K562 (cell line): ENCODE measurements at regions not wholly inside any gene's neighbourhood (a gene's known extent, or its start where the extent isn't known, plus 50 kb on each side); places are given as distances from the start of the nearest gene placed in this dataset.

Experiments used
- ATAC-seq: fragments of 200-7000 bp; cut with Tn5 transposase; 3 replicates; pipeline ENCODE4 v1.9.1; 2020; ENCODE audit warnings: moderate library complexity
- BruUV-seq: library from RNA; stranded (reverse); fragments of 400-500 nt; replicated peaks from 2 replicates; lab custom pipeline; 2021; lab: Mats Ljungman, UMichigan
- CTCF ChIA-PET: fragments of 300-600 bp; formaldehyde crosslinking; extraction: SDS; loops from one replicate; lab custom pipeline; 2021; ENCODE audit warnings: low intra/inter-chr PET ratio; lab: Yijun Ruan, JAX
- POLR2A ChIA-PET: fragments of 300-600, 350-650 bp; sonication (Branson Sonifier 250); formaldehyde crosslinking; extraction: SDS; loops from one replicate; lab custom pipeline; 2021; ENCODE audit warnings: antibody characterized with exemption, inconsistent platforms; lab: Yijun Ruan, JAX
- DNase-seq, 4 experiments: peaks; one replicate each; pipeline versions ENCODE4 v3.0.0 to v3.0.0-alpha.2; 2011 to 2018; ENCODE audit warnings: low spot score in 3 of 4, mixed read lengths in 3 of 4; ENCODE audit errors: extremely low read depth in 1 of 4
- FAIRE-seq: peaks from 2 replicates; lab custom pipeline; 2011; peaks lifted over from hg19 to GRCh38; lab: Jason Lieb, UNC
- H2AFZ ChIP-seq: 2 replicates; pipeline ENCODE4 v1.6.0; 2011; ENCODE audit warnings: low read depth, low read length, control low read depth, inconsistent platforms
- H3K27ac ChIP-seq: fragments of 200-600 bp; 3 replicates; pipeline ENCODE4 v1.8.0; 2011; ENCODE audit warnings: low read depth, mild to moderate bottlenecking, control low read depth, inconsistent platforms, low read length, moderate library complexity, mixed read lengths; ENCODE audit errors: extremely low read depth
- H3K27me3 ChIP-seq, 2 experiments: fragments of 300-600 bp in 1 of 2; 2 replicates in 1 of 2; 3 replicates in 1 of 2; pipeline versions ENCODE4 v1.6.0 to v1.8.0; 2011; ENCODE audit warnings: inconsistent platforms in 2 of 2, low read length in 2 of 2, mild to moderate bottlenecking in 1 of 2, mixed read lengths in 1 of 2, moderate library complexity in 1 of 2; ENCODE audit not compliant: control insufficient read depth in 2 of 2, insufficient read depth in 2 of 2
- H3K36me3 ChIP-seq: fragments of 300-600 bp; 3 replicates; pipeline ENCODE4 v1.8.0; 2011; ENCODE audit warnings: mild to moderate bottlenecking, low read length, inconsistent platforms; ENCODE audit not compliant: control insufficient read depth, insufficient read depth
- H3K4me1 ChIP-seq, 2 experiments: fragments of 200-600 bp in 1 of 2; replicated peaks in 1 of 2; 2 replicates in 1 of 2; 3 replicates in 1 of 2; pipeline versions ENCODE4 v1.5.1 to v1.8.0; 2011; ENCODE audit warnings: inconsistent platforms in 2 of 2, low read length in 2 of 2, mild to moderate bottlenecking in 1 of 2, mixed read lengths in 1 of 2, moderate library complexity in 1 of 2; ENCODE audit not compliant: control insufficient read depth in 2 of 2, insufficient read depth in 2 of 2
- H3K4me2 ChIP-seq: 2 replicates; pipeline ENCODE4 v1.6.1; 2011; ENCODE audit warnings: low read length, control low read depth, inconsistent platforms, mixed read lengths; ENCODE audit not compliant: insufficient read depth
- H3K4me3 ChIP-seq: fragments of 200-600 bp; sonication (generic), shearing (Covaris generic); 2 replicates; pipeline ENCODE4 v1.5.1; 2016; ENCODE audit warnings: control low read depth, inconsistent platforms
- H3K79me2 ChIP-seq: fragments of 200-600 bp; 3 replicates; pipeline ENCODE4 v1.8.0; 2011; ENCODE audit warnings: low read length, inconsistent platforms; ENCODE audit not compliant: control insufficient read depth, insufficient read depth
- H3K9ac ChIP-seq, 2 experiments: 2 replicates each; pipeline versions ENCODE4 v1.6.0 to v1.6.1; 2011; ENCODE audit warnings: low read depth in 2 of 2, low read length in 2 of 2, control low read depth in 1 of 2, inconsistent platforms in 1 of 2, mild to moderate bottlenecking in 1 of 2, mixed read lengths in 1 of 2; ENCODE audit not compliant: insufficient read depth in 1 of 2
- H3K9me1 ChIP-seq: one replicate; pipeline ENCODE4 v1.6.0; 2011; ENCODE audit warnings: inconsistent platforms, mild to moderate bottlenecking, low read length, moderate library complexity; ENCODE audit not compliant: control insufficient read depth, insufficient read depth
- H3K9me3 ChIP-seq: replicated peaks from 2 replicates; pipeline ENCODE4 v1.5.1; 2011; ENCODE audit warnings: low read depth, low read length, inconsistent platforms; ENCODE audit not compliant: control insufficient read depth, insufficient read depth
- H4K20me1 ChIP-seq: replicated peaks from 2 replicates; pipeline ENCODE4 v1.6.1; 2011; ENCODE audit warnings: low read length, inconsistent platforms, mixed read lengths; ENCODE audit not compliant: control insufficient read depth, insufficient read depth
- FOXJ3 ChIP-seq: sonication (generic); formaldehyde crosslinking; IDR thresholded peaks from 2 replicates; pipeline ENCODE4 v1.4.0; 2020; ENCODE audit warnings: mild to moderate bottlenecking, missing genetic modification reagents
- HEY1 ChIP-seq: fragments of 250-450 bp; sonication (Bioruptor Pico); IDR thresholded peaks from 2 replicates; pipeline ENCODE4 v1.5.0; 2020; ENCODE audit warnings: mild to moderate bottlenecking, moderate library complexity, borderline replicate concordance
- ILK ChIP-seq: fragments of 450-650 bp; IDR thresholded peaks from 2 replicates; pipeline ENCODE4 v1.6.1; 2016; ENCODE audit warnings: missing genetic modification characterization, low read depth, mild to moderate bottlenecking, missing compliant biosample characterization, moderate library complexity, borderline replicate concordance
- PCBP2 ChIP-seq: fragments of 200-400 bp; formaldehyde crosslinking; IDR thresholded peaks from 2 replicates; pipeline ENCODE4 v1.6.1; 2018; ENCODE audit warnings: low read length, low read depth, mild to moderate bottlenecking, moderate library complexity; ENCODE audit not compliant: poor library complexity, severe bottlenecking
- SMAD1 ChIP-seq: fragments of 150-350 bp; IDR thresholded peaks from 2 replicates; pipeline ENCODE4 v1.6.1; 2014; ENCODE audit warnings: low read length, low read depth; ENCODE audit not compliant: partially characterized antibody
- WGBS: fragments of 100-300 bp; shearing (Covaris generic); methylation state at CpG from one replicate; pipeline ENCODE4 v1.1.6; 2016; ENCODE audit warnings: low coverage, mixed read lengths; ENCODE audit not compliant: insufficient coverage; ENCODE audit errors: missing lambda C conversion rate; 5-methylcytosine and 5-hydroxymethylcytosine counted together
- in situ Hi-C: fragments of 300-500 bp; cut with MboI; formaldehyde crosslinking; loops from 4 replicates; pipeline ENCODE4 v1.15.0; 2018; ENCODE audit warnings: inconsistent platforms, mixed read lengths
- intact Hi-C: fragments of 100-400 bp; cut with micrococcal nuclease; formaldehyde crosslinking; loops from 2 replicates; pipeline ENCODE4 v1.14.2; 2022
- TF ChIP-seq, protein P1 (sequence below): fragments of 250-450 bp; sonication (Bioruptor Pico); IDR thresholded peaks from 2 replicates; pipeline ENCODE4 v1.5.1; 2021; ENCODE audit warnings: mild to moderate bottlenecking

DNA sequence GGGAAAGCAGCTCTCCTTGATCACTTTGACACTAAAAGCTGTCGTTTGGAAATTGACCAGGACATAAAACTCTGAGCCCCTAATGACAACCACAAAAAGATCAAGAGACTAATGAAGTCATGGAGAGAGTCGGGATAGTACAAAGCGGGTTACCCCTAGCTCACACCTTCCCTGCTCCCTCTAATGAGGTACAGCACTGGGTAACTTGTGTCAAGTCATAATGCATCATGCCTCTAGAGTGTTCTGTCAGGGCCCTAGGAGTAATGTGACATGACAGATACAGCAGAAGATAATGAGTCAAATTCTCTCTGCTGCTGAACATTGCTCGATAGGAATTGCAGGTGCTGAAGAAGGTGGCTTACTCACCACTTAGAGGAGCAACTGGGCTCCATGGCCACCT is 130.7 kb downstream of the AQP4 start:
- POLR2A ChIA-PET = no interaction called here
- no peaks in the 10 kb centered on the region for H3K79me2 ChIP-seq
- no peaks in the 10 kb centered on the region for H3K4me1 ChIP-seq
- intact Hi-C loops (no loop called here), in situ Hi-C loops (no loop called here)
- H4K20me1 ChIP-seq = no peaks in the 10 kb centered on the region
- FAIRE-seq (no peak), ATAC-seq (no peak), DNase-seq (no peak)
- WGBS = 0% methylated on average over 4 of the region's 4 CpGs
- H3K36me3 ChIP-seq = no peaks in the 10 kb centered on the region
- H3K9me3 ChIP-seq = no peaks in the 10 kb centered on the region
- H3K27me3 ChIP-seq = no peaks in the 10 kb centered on the region
- CTCF ChIA-PET = no interaction called here
- no peaks in the 10 kb centered on the region for H3K9me1 ChIP-seq
- TF ChIP-seq, protein P1, sequence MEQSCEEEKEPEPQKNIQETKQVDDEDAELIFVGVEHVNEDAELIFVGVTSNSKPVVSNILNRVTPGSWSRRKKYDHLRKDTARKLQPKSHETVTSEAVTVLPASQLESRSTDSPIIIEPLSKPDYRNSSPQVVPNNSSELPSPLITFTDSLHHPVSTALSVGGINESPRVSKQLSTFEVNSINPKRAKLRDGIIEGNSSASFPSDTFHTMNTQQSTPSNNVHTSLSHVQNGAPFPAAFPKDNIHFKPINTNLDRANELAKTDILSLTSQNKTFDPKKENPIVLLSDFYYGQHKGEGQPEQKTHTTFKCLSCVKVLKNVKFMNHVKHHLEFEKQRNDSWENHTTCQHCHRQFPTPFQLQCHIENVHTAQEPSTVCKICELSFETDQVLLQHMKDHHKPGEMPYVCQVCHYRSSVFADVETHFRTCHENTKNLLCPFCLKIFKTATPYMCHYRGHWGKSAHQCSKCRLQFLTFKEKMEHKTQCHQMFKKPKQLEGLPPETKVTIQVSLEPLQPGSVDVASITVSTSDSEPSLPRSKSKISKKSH = no peak
- no peak for TF ChIP-seq ILK (tag)
- H2AFZ ChIP-seq = no peak overlapping the region
- H3K4me3 ChIP-seq = no peak overlapping the region
- H3K27ac ChIP-seq = no peak overlapping the region
- H3K4me2 ChIP-seq = no peak overlapping the region
- no peak overlapping the region for H3K9ac ChIP-seq
- no TSS peak for BruUV-seq

DNA sequence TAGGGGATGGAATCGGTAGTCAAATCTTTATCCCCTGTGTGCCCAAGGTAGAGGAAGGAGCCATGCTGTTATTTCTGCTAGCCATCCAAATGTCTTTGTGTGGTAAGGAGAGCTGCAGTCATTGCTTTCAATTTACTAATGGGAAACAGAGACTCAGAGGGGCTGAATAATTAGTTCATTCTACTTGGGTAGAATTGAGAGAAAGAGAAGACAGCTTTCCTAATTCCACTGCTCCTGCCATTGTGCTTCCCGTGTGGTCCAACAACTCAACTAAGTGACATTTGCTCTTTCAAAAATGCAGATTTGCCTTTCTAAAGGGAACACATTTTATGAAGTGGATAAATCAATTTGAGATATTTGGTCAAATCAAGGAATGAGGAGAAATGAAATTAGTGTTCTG is 136.1 kb downstream of the AQP4 start:
- in situ Hi-C loops = no loop called here
- Histone ChIP-seq H3K79me2 (no peaks in the 10 kb centered on the region), H3K27ac (no peak overlapping the region), H4K20me1 (no peaks in the 10 kb centered on the region), H2AFZ (no peak overlapping the region), H3K4me1 (no peaks in the 10 kb centered on the region), H3K27me3 (no peaks in the 10 kb centered on the region), H3K36me3 (no peaks in the 10 kb centered on the region), H3K9me3 (no peaks in the 10 kb centered on the region), H3K4me3 (no peak overlapping the region), H3K4me2 (no peak overlapping the region), H3K9ac (no peak overlapping the region), H3K9me1 (no peaks in the 10 kb centered on the region)
- ChIA-PET POLR2A (no interaction called here), CTCF (no interaction called here)
- DNase-seq (no peak), FAIRE-seq (no peak), ATAC-seq (no peak)
- TF ChIP-seq FOXJ3 (no peak), PCBP2 (no peak), SMAD1 (no peak), HEY1 (CRISPR knock-in tag) (no peak)
- WGBS = 0% methylated on average over 2 of the region's 2 CpGs
- no TSS peak for BruUV-seq
- intact Hi-C loops = no loop called here
